H9 (cell line): ENCODE measurements at regions not wholly inside any gene's neighbourhood (a gene's known extent, or its start where the extent isn't known, plus 50 kb on each side); places are given as distances from the start of the nearest gene placed in this dataset.

Experiments used
- DNase-seq: peaks from one replicate; pipeline ENCODE4 v3.0.0-alpha.2; 2017
- H2AFZ ChIP-seq: one replicate; pipeline ENCODE4 v1.6.1; 2013; ENCODE audit warnings: mild to moderate bottlenecking, low read length, control low read depth, moderate library complexity
- H2AK5ac ChIP-seq: 2 replicates; pipeline ENCODE4 v1.6.1; 2013; ENCODE audit warnings: low read length, control low read depth, mixed read lengths; ENCODE audit not compliant: insufficient read length
- H2BK120ac ChIP-seq: one replicate; pipeline ENCODE4 v1.6.1; 2013; ENCODE audit warnings: low read depth, mild to moderate bottlenecking, low read length, control low read depth, inconsistent platforms; ENCODE audit not compliant: poor library complexity, severe bottlenecking
- H2BK12ac ChIP-seq: 2 replicates; pipeline ENCODE4 v1.6.1; 2013; ENCODE audit warnings: low read length, control low read depth, mixed read lengths, low read depth; ENCODE audit not compliant: insufficient read length
- H2BK15ac ChIP-seq: 2 replicates; pipeline ENCODE4 v1.6.1; 2013; ENCODE audit warnings: low read depth, low read length, control low read depth
- H2BK20ac ChIP-seq: one replicate; pipeline ENCODE4 v1.6.1; 2013; ENCODE audit warnings: low read depth, mild to moderate bottlenecking, low read length, control low read depth, inconsistent platforms; ENCODE audit not compliant: poor library complexity, severe bottlenecking
- H2BK5ac ChIP-seq: 2 replicates; pipeline ENCODE4 v1.6.1; 2013; ENCODE audit warnings: low read length, control low read depth, mixed read lengths; ENCODE audit not compliant: insufficient read length
- H3K14ac ChIP-seq: 2 replicates; pipeline ENCODE4 v1.6.1; 2013; ENCODE audit warnings: low read length, control low read depth; ENCODE audit not compliant: insufficient read depth
- H3K18ac ChIP-seq: 2 replicates; pipeline ENCODE4 v1.6.1; 2013; ENCODE audit warnings: low read depth, mild to moderate bottlenecking, mixed read lengths, low read length, control low read depth; ENCODE audit not compliant: insufficient read length
- H3K23ac ChIP-seq: 2 replicates; pipeline ENCODE4 v1.6.1; 2013; ENCODE audit warnings: low read length, control low read depth, mixed read lengths, low read depth; ENCODE audit not compliant: insufficient read length
- H3K23me2 ChIP-seq: 2 replicates; pipeline ENCODE4 v1.6.1; 2013; ENCODE audit warnings: low read depth, mild to moderate bottlenecking, mixed read lengths, low read length, control low read depth; ENCODE audit not compliant: insufficient read length, poor library complexity, severe bottlenecking
- H3K27ac ChIP-seq: 2 replicates; pipeline ENCODE4 v1.5.1; 2013; ENCODE audit warnings: low read length, control low read depth, mixed read lengths, low read depth; ENCODE audit not compliant: insufficient read length
- H3K27me3 ChIP-seq: 2 replicates; pipeline ENCODE4 v1.6.1; 2013; ENCODE audit warnings: low read length, control low read depth, inconsistent platforms; ENCODE audit not compliant: insufficient read depth
- H3K4ac ChIP-seq: 2 replicates; pipeline ENCODE4 v1.6.1; 2013; ENCODE audit warnings: low read depth, mild to moderate bottlenecking, control low read depth, inconsistent platforms, low read length, moderate library complexity
- H3K4me1 ChIP-seq: 2 replicates; pipeline ENCODE4 v1.6.1; 2013; ENCODE audit warnings: low read length, control low read depth, inconsistent platforms; ENCODE audit not compliant: insufficient read depth
- H3K4me2 ChIP-seq: 2 replicates; pipeline ENCODE4 v1.6.1; 2013; ENCODE audit warnings: low read length, control low read depth, mixed read lengths; ENCODE audit not compliant: insufficient read length, insufficient read depth
- H3K56ac ChIP-seq: 2 replicates; pipeline ENCODE4 v1.6.1; 2013; ENCODE audit warnings: low read depth, mild to moderate bottlenecking, mixed read lengths, low read length, control low read depth; ENCODE audit not compliant: insufficient read length
- H3K79me1 ChIP-seq: 2 replicates; pipeline ENCODE4 v1.6.1; 2013; ENCODE audit warnings: low read depth, mild to moderate bottlenecking, moderate library complexity, low read length, control low read depth, inconsistent platforms; ENCODE audit not compliant: insufficient read depth, poor library complexity, severe bottlenecking
- H3K79me2 ChIP-seq: 2 replicates; pipeline ENCODE4 v1.6.1; 2013; ENCODE audit warnings: low read length, control low read depth, inconsistent platforms; ENCODE audit not compliant: insufficient read depth
- H3K9ac ChIP-seq: 2 replicates; pipeline ENCODE4 v1.6.1; 2013; ENCODE audit warnings: low read length, control low read depth, mixed read lengths; ENCODE audit not compliant: insufficient read length; ENCODE audit errors: extremely low read depth
- H3K9me3 ChIP-seq: one replicate; pipeline ENCODE4 v1.6.1; 2013; ENCODE audit warnings: low read depth, low read length, inconsistent platforms; ENCODE audit not compliant: control insufficient read depth
- H3T11ph ChIP-seq: one replicate; pipeline ENCODE4 v1.6.1; 2013; ENCODE audit warnings: mild to moderate bottlenecking, low read length, control low read depth, inconsistent platforms
- H4K20me1 ChIP-seq: one replicate; pipeline ENCODE4 v1.6.1; 2013; ENCODE audit not compliant: control insufficient read depth, insufficient read length, insufficient read depth
- H4K5ac ChIP-seq: 2 replicates; pipeline ENCODE4 v1.6.1; 2013; ENCODE audit warnings: low read depth, mild to moderate bottlenecking, mixed read lengths, low read length, control low read depth; ENCODE audit not compliant: insufficient read length
- H4K8ac ChIP-seq: replicated peaks from 2 replicates; pipeline ENCODE4 v1.6.1; 2013; ENCODE audit warnings: low read length, control low read depth, mixed read lengths, low read depth; ENCODE audit not compliant: insufficient read length
- H4K91ac ChIP-seq: 2 replicates; pipeline ENCODE4 v1.6.1; 2013; ENCODE audit warnings: low read depth, mild to moderate bottlenecking, moderate library complexity, mixed read lengths, low read length, control low read depth; ENCODE audit not compliant: insufficient read length
- H3K27ac Mint-ChIP-seq, 3 experiments: 2 replicates in 2 of 3; 3 replicates in 1 of 3; pipeline ENCODE4 v1.8.0; 2020 to 2021; ENCODE audit warnings: mixed read lengths in 3 of 3, mild to moderate bottlenecking in 1 of 3, moderate library complexity in 1 of 3
- H3K27me3 Mint-ChIP-seq: 2 replicates; pipeline ENCODE4 v1.8.0; 2021; ENCODE audit warnings: low read depth, mild to moderate bottlenecking, moderate library complexity, mixed read lengths
- H3K36me3 Mint-ChIP-seq, 3 experiments: 2 replicates in 2 of 3; 3 replicates in 1 of 3; pipeline ENCODE4 v1.8.0; 2020 to 2021; ENCODE audit warnings: low read depth in 3 of 3, mixed read lengths in 3 of 3; ENCODE audit not compliant: insufficient read depth in 1 of 3
- H3K4me1 Mint-ChIP-seq, 2 experiments: 2 replicates each; pipeline ENCODE4 v1.8.0; 2020; ENCODE audit warnings: mixed read lengths in 2 of 2
- H3K4me3 Mint-ChIP-seq, 2 experiments: 2 replicates in 1 of 2; 3 replicates in 1 of 2; pipeline ENCODE4 v1.8.0; 2020 to 2021; ENCODE audit warnings: mild to moderate bottlenecking in 2 of 2, mixed read lengths in 2 of 2, moderate library complexity in 1 of 2
- H3K9me3 Mint-ChIP-seq, 2 experiments: 2 replicates in 1 of 2; 3 replicates in 1 of 2; pipeline ENCODE4 v1.8.0; 2020; ENCODE audit warnings: mild to moderate bottlenecking in 2 of 2, mixed read lengths in 2 of 2, moderate library complexity in 1 of 2
- WGBS: extraction: QIAGEN DNeasy Blood & Tissue Kit; methylation state at CpG from one replicate; pipeline ENCODE4 v1.1.7; 2013; ENCODE audit warnings: missing lambda C conversion rate, low lambda C conversion rate, mixed read lengths; ENCODE audit not compliant: insufficient read length; ENCODE audit errors: extremely low coverage; 5-methylcytosine and 5-hydroxymethylcytosine counted together
- TF ChIP-seq, protein P1 (sequence below): fragments of 200-600 bp; sonication (generic); conservative IDR thresholded peaks from 3 replicates; pipeline ENCODE4 v1.8.0; 2021; ENCODE audit warnings: antibody characterized with exemption, mild to moderate bottlenecking

DNA sequence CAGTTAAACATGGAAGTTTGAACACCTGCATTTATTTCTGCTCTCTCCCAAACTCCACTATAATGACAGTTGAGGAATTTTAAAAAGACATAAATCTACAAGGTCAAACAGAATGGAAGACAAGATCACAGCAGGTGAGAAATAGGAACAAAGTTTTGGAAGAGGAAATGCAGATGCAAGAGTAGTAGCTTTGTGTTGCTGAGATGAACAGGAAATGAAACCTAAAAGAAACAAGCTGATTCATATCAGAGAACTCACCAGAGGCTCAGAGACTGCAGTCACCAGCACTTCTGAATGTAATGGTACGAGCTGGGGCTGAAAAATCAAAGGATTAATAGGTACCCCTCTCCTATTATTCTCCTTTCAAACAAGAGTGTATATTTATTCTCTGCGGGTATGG lies 459.9 kb downstream of the RAP2B start:
- no CpG with 5 or more reads among the region's 2 CpGs for WGBS
- no peak for DNase-seq
- Histone ChIP-seq H3K4ac (no peak overlapping the region), H2BK15ac (no peak overlapping the region), H3K9me3 (no peaks in the 10 kb centered on the region), H3K27me3 (no peaks in the 10 kb centered on the region), H4K5ac (no peak overlapping the region), H3K9ac (no peak overlapping the region), H2BK5ac (no peak overlapping the region), H2AFZ (peak overlapping the region; percentile 36), H2BK12ac (no peak overlapping the region), H3K27ac (no peak overlapping the region), H3K4me2 (no peak overlapping the region), H3K4me1 (peaks cover 2% of the 10 kb centered on the region; the same call in 1 of the 2 replicates), H4K8ac (no peak overlapping the region), H3K23ac (no peak overlapping the region), H3K14ac (no peak overlapping the region), H3K79me1 (no peaks in the 10 kb centered on the region), H3K23me2 (no peaks in the 10 kb centered on the region), H3K18ac (no peak overlapping the region), H2AK5ac (no peak overlapping the region), H3K79me2 (no peaks in the 10 kb centered on the region), H4K20me1 (no peaks in the 10 kb centered on the region), H3T11ph (no peak overlapping the region), H4K91ac (no peak overlapping the region), H3K56ac (no peak overlapping the region), H2BK120ac (no peak overlapping the region), H2BK20ac (no peak overlapping the region)
- H3K36me3 Mint-ChIP-seq = peaks cover 2 to 8% (median 4%) of the 10 kb centered on the region in 3 experiments; a peak in 3 of 7 replicates
- peaks cover 0 to 9% of the 10 kb centered on the region in 2 experiments; a peak in 4 of 5 replicates for H3K9me3 Mint-ChIP-seq
- no peak overlapping the region for H3K4me3 Mint-ChIP-seq
- H3K27ac Mint-ChIP-seq = no peak overlapping the region
- TF ChIP-seq, protein P1, sequence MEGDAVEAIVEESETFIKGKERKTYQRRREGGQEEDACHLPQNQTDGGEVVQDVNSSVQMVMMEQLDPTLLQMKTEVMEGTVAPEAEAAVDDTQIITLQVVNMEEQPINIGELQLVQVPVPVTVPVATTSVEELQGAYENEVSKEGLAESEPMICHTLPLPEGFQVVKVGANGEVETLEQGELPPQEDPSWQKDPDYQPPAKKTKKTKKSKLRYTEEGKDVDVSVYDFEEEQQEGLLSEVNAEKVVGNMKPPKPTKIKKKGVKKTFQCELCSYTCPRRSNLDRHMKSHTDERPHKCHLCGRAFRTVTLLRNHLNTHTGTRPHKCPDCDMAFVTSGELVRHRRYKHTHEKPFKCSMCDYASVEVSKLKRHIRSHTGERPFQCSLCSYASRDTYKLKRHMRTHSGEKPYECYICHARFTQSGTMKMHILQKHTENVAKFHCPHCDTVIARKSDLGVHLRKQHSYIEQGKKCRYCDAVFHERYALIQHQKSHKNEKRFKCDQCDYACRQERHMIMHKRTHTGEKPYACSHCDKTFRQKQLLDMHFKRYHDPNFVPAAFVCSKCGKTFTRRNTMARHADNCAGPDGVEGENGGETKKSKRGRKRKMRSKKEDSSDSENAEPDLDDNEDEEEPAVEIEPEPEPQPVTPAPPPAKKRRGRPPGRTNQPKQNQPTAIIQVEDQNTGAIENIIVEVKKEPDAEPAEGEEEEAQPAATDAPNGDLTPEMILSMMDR = no peak
- H3K27me3 Mint-ChIP-seq = no peaks in the 10 kb centered on the region
- peaks cover 5 to 14% of the 10 kb centered on the region in 2 experiments; a peak in 3 of 4 replicates for H3K4me1 Mint-ChIP-seq
